Transverse colon (tissue), 3 donors: ENCODE measurements at regions not wholly inside any gene's neighbourhood (a gene's known extent, or its start where the extent isn't known, plus 50 kb on each side); places are given as distances from the start of the nearest gene placed in this dataset.

Experiments
- EP300 ChIP-seq: sonication (generic); formaldehyde crosslinking; IDR thresholded peaks from one replicate; pipeline ENCODE4 v1.6.1; 2017; ENCODE audit warnings: antibody characterized with exemption, low read depth
- POLR2A ChIP-seq: fragments of 450-650 bp; IDR thresholded peaks from one replicate; pipeline ENCODE4 v1.6.1; 2016; ENCODE audit warnings: antibody characterized with exemption, mild to moderate bottlenecking, moderate library complexity
- TF ChIP-seq, protein P1 (sequence below), 5 experiments: fragments of 200-600 bp in 3 of 5; fragments of 450-650 bp in 2 of 5; sonication (generic) in 3 of 5; IDR thresholded peaks; 1 replicate in 2 of 5; 2 replicates in 3 of 5; pipeline ENCODE4 v1.5.1; 2016 to 2017; ENCODE audit warnings: antibody characterized with exemption in 5 of 5, inconsistent platforms in 3 of 5, mild to moderate bottlenecking in 2 of 5, moderate library complexity in 1 of 5

DNA sequence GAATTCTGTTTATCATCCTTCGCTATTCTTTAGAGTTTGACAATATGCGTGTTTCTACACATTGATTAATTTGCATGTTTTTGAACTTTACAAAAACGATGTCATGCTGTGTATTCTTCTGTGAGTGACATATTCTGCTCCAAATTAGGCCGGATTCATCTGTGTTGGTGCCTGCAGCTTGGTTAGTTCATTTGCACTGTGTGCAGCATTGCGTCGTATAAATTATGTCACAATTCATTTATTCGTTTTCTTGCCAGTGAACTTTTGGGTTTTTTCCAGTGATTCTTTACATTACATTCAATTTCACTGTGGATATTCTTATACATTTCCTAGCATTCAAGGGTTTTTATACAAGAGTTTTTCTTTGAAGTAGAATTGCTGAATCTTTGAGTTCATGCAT is 118.3 kb downstream of the KCNF1 start:
- TF ChIP-seq POLR2A (no peak), EP300 (no peak)
- TF ChIP-seq, protein P1, sequence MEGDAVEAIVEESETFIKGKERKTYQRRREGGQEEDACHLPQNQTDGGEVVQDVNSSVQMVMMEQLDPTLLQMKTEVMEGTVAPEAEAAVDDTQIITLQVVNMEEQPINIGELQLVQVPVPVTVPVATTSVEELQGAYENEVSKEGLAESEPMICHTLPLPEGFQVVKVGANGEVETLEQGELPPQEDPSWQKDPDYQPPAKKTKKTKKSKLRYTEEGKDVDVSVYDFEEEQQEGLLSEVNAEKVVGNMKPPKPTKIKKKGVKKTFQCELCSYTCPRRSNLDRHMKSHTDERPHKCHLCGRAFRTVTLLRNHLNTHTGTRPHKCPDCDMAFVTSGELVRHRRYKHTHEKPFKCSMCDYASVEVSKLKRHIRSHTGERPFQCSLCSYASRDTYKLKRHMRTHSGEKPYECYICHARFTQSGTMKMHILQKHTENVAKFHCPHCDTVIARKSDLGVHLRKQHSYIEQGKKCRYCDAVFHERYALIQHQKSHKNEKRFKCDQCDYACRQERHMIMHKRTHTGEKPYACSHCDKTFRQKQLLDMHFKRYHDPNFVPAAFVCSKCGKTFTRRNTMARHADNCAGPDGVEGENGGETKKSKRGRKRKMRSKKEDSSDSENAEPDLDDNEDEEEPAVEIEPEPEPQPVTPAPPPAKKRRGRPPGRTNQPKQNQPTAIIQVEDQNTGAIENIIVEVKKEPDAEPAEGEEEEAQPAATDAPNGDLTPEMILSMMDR (IDR thresholded peaks at IDR 0.05), result no peak
